ENCODE measurements at regions not wholly inside any gene's neighbourhood (a gene's known extent, or its start where the extent isn't known, plus 50 kb on each side); places are given as distances from the start of the nearest gene placed in this dataset.

GRCh38 chr19:33947265-33947964 is 150.7 kb downstream of the KCTD15 start:
- TF ChIP-seq, protein P1, sequence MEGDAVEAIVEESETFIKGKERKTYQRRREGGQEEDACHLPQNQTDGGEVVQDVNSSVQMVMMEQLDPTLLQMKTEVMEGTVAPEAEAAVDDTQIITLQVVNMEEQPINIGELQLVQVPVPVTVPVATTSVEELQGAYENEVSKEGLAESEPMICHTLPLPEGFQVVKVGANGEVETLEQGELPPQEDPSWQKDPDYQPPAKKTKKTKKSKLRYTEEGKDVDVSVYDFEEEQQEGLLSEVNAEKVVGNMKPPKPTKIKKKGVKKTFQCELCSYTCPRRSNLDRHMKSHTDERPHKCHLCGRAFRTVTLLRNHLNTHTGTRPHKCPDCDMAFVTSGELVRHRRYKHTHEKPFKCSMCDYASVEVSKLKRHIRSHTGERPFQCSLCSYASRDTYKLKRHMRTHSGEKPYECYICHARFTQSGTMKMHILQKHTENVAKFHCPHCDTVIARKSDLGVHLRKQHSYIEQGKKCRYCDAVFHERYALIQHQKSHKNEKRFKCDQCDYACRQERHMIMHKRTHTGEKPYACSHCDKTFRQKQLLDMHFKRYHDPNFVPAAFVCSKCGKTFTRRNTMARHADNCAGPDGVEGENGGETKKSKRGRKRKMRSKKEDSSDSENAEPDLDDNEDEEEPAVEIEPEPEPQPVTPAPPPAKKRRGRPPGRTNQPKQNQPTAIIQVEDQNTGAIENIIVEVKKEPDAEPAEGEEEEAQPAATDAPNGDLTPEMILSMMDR (IDR thresholded peaks at IDR 0.05; ENCODE audit: low read depth, low read length): no peak
- no peak overlapping the region for H3K4me3 ChIP-seq (ENCODE audit: low read depth, low read length)

- TF ChIP-seq, protein P1 (IDR thresholded peaks at IDR 0.05; ENCODE audit: low read depth, low read length): no peak
- no peak overlapping the region for H3K4me3 ChIP-seq (ENCODE audit: low read depth, low read length)
These were observed 152.1 kb downstream of the KCTD15 start for GRCh38 chr19:33948651-33949335.

DNA sequence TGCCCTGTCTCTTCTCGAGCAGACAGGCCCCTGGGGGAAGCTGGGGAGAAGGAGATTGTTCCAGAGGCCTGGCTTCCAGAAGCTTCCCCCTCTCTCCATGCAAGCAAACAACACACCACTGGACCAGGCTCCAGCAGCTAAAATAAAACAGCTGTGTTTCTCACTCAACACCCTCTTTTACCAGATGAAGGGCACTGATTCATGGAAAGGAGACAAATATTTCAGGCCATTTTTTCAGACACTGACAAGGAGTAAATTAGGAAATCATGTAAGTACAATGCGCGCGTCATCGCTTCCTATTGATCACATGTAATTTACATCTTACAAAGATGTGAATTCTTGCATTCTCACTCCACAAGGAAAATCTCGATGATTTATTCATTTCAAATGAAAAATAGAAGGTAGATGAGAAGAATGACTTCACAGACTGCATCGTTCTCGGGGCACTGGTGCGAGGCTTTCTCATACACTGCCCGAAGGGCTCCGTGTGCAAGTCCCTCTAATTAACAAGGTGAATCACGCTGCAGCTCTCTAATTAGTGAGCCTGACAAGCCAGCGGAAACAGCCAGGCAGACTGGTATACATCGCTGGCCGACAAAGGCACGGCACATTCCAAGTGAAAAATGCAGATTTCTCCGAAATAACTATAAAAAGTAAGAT is 153.6 kb downstream of the KCTD15 start:
- TF ChIP-seq, protein P1 (IDR thresholded peaks at IDR 0.05; ENCODE audit: low read depth, low read length): no peak
- H3K4me3 ChIP-seq (ENCODE audit: low read depth, low read length): no peak overlapping the region

GRCh38 chr19:33953023-33953422 is 156.4 kb downstream of the KCTD15 start:
- TF ChIP-seq, protein P1 (IDR thresholded peaks at IDR 0.05; ENCODE audit: low read depth, low read length): no peak
- no peak overlapping the region for H3K4me3 ChIP-seq (ENCODE audit: low read depth, low read length)

DNA sequence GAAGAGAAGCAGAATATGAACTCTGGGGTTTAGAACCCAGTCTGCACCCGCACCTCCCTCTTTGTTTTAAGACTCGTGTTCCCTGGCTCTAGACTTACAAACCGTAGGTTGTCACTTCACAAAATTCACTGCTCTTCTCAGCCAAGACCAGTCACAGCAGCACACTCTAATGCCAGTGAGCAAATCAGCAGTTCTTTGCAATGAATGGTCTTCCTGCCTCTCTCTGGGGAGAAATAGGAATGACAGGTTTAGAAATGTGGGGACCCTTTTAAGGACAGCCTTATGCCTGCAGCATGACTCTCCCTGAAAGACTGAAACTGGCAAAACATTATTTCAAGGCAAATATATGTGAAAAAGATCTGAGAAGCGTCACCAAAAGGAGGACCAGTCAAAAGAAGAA is 156.9 kb downstream of the KCTD15 start:
- H3K4me3 ChIP-seq (ENCODE audit: low read depth, low read length): no peak overlapping the region
- TF ChIP-seq, protein P1 (IDR thresholded peaks at IDR 0.05; ENCODE audit: low read depth, low read length): no peak

DNA sequence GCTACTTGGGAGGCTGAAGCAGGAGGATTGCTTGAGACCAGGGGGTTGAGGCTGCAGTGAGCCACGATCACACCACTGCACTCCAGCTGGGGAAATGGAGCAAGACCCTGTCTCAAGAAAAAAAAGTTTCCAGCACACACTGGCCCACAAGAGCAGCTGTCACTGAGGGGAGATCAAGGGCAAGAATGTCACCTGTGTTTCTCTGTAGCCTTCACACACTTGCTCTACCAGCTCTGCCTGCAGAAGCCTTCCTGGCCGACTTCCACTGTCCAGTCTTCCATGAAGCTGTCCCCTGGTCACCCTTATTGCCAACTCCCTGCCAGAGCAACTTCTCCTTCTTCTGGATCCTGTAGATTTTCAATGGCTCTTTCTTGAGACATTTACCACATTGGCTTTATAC is 158.0 kb downstream of the KCTD15 start:
- TF ChIP-seq, protein P1 (IDR thresholded peaks at IDR 0.05; ENCODE audit: low read depth, low read length): no peak
- no peak overlapping the region for H3K4me3 ChIP-seq (ENCODE audit: low read depth, low read length)

DNA sequence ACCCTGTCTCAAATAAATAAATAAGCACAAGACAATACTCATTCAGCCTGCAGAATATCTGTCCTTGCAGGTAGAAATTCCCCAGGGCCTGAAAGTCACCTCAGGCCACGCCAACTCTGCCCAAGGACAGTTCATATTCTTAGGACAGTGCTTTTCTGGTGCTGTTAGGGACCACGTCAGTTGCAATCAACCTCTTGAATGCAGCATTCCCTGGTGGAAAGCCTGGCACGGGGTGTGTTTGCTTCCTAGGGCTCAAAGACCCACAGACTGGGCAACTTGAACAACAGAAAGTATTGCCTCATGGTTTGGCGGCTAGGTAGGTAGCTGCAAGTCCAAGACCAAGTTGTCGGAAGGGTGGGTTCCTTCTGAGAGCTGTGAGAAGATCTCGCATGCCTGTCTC is 160.3 kb downstream of the KCTD15 start:
- TF ChIP-seq, protein P1 (IDR thresholded peaks at IDR 0.05; ENCODE audit: low read depth, low read length): no peak
- H3K4me3 ChIP-seq (ENCODE audit: low read depth, low read length): no peak overlapping the region

All from WI38 (cell line).